ENCODE measurements at regions not wholly inside any gene's neighbourhood (a gene's known extent, or its start where the extent isn't known, plus 50 kb on each side); places are given as distances from the start of the nearest gene placed in this dataset.
"Not testable (repeated sequence)": the region's sequence is repeated elsewhere in the genome, so short reads cannot be mapped to it uniquely, and the experiment has no call there.

GRCh38 chr17:77555121-77555591, 403.3 kb upstream of the TNRC6C start:
- no peaks in the 10 kb centered on the region for H3K9me3 ChIP-seq (ENCODE audit: control insufficient read depth, low read length, poor library complexity, severe bottlenecking)
- Mint-ChIP-seq H3K27me3 (peaks cover 27% of the 10 kb centered on the region), H3K4me3 (no peak overlapping the region), H3K36me3 (ENCODE audit: low read depth) (peaks cover 2% of the 10 kb centered on the region), H3K4me1 (peaks cover 4% of the 10 kb centered on the region), H3K27ac (no peak overlapping the region)
- DNase-seq (no peak), ATAC-seq (no peak)

- no peaks in the 10 kb centered on the region for H3K9me3 ChIP-seq (ENCODE audit: control insufficient read depth, low read length, poor library complexity, severe bottlenecking)
- no peak for DNase-seq
- no peak overlapping the region for H3K27ac Mint-ChIP-seq
- H3K36me3 Mint-ChIP-seq (ENCODE audit: low read depth): peaks cover 2% of the 10 kb centered on the region
- ATAC-seq: no peak
- no peak overlapping the region for H3K4me3 Mint-ChIP-seq
- H3K27me3 Mint-ChIP-seq: peaks cover 32% of the 10 kb centered on the region
- H3K4me1 Mint-ChIP-seq: peaks cover 4% of the 10 kb centered on the region
Measured at GRCh38 chr17:77555741-77556291, 402.7 kb upstream of the TNRC6C start.

- H3K27me3 Mint-ChIP-seq: peaks cover 32% of the 10 kb centered on the region
- H3K36me3 Mint-ChIP-seq (ENCODE audit: low read depth): peaks cover 2% of the 10 kb centered on the region
- no peak overlapping the region for H3K27ac Mint-ChIP-seq
- no peak overlapping the region for H3K4me3 Mint-ChIP-seq
- peaks cover 4% of the 10 kb centered on the region for H3K4me1 Mint-ChIP-seq
- ATAC-seq: no peak
- no peak for DNase-seq
- H3K9me3 ChIP-seq (ENCODE audit: control insufficient read depth, low read length, poor library complexity, severe bottlenecking): no peaks in the 10 kb centered on the region
Measured at GRCh38 chr17:77556383-77557061, 402.0 kb upstream of the TNRC6C start.

GRCh38 chr17:77558846-77559626, 399.5 kb upstream of the TNRC6C start:
- no peaks in the 10 kb centered on the region for H3K9me3 ChIP-seq (ENCODE audit: control insufficient read depth, low read length, poor library complexity, severe bottlenecking)
- Mint-ChIP-seq H3K27ac (no peak overlapping the region), H3K4me3 (no peak overlapping the region), H3K4me1 (peaks cover 4% of the 10 kb centered on the region), H3K36me3 (ENCODE audit: low read depth) (peaks cover 2% of the 10 kb centered on the region), H3K27me3 (peaks cover 32% of the 10 kb centered on the region)
- DNase-seq (no peak), ATAC-seq (no peak)

GRCh38 chr17:77560381-77560780, 398.1 kb upstream of the TNRC6C start:
- no peak overlapping the region for H3K4me3 Mint-ChIP-seq
- peaks cover 4% of the 10 kb centered on the region for H3K4me1 Mint-ChIP-seq

GRCh38 chr17:77560841-77561240, 397.7 kb upstream of the TNRC6C start:
- H3K36me3 Mint-ChIP-seq (ENCODE audit: low read depth): peaks cover 2% of the 10 kb centered on the region
- no peak overlapping the region for H3K4me3 Mint-ChIP-seq
- DNase-seq (no peak), ATAC-seq (no peak)
- peaks cover 4% of the 10 kb centered on the region for H3K4me1 Mint-ChIP-seq
- no peak overlapping the region for H3K27ac Mint-ChIP-seq
- H3K27me3 Mint-ChIP-seq: peaks cover 40% of the 10 kb centered on the region
- no peaks in the 10 kb centered on the region for H3K9me3 ChIP-seq (ENCODE audit: control insufficient read depth, low read length, poor library complexity, severe bottlenecking)

More at GRCh38 chr17:77560381-77560780, 398.1 kb upstream of the TNRC6C start:
- Mint-ChIP-seq H3K36me3 (ENCODE audit: low read depth) (peaks cover 2% of the 10 kb centered on the region), H3K27me3 (peaks cover 37% of the 10 kb centered on the region), H3K27ac (no peak overlapping the region)
- DNase-seq (no peak), ATAC-seq (no peak)
- H3K9me3 ChIP-seq (ENCODE audit: control insufficient read depth, low read length, poor library complexity, severe bottlenecking): no peaks in the 10 kb centered on the region

GRCh38 chr17:77562361-77562760, 396.1 kb upstream of the TNRC6C start:
- H3K4me1 Mint-ChIP-seq; H3K27ac Mint-ChIP-seq; H3K9me3 ChIP-seq (ENCODE audit: control insufficient read depth, low read length, poor library complexity, severe bottlenecking); DNase-seq; H3K4me3 Mint-ChIP-seq; ATAC-seq; H3K36me3 Mint-ChIP-seq (ENCODE audit: low read depth): not testable (repeated sequence)
- peaks cover 36% of the 10 kb centered on the region for H3K27me3 Mint-ChIP-seq

- ATAC-seq (no peak), DNase-seq (no peak)
- H3K27ac Mint-ChIP-seq: no peak overlapping the region
- H3K36me3 Mint-ChIP-seq (ENCODE audit: low read depth): peaks cover 4% of the 10 kb centered on the region
- H3K9me3 ChIP-seq (ENCODE audit: control insufficient read depth, low read length, poor library complexity, severe bottlenecking): no peaks in the 10 kb centered on the region
- H3K27me3 Mint-ChIP-seq: peaks cover 29% of the 10 kb centered on the region
- peaks cover 6% of the 10 kb centered on the region for H3K4me1 Mint-ChIP-seq
- no peak overlapping the region for H3K4me3 Mint-ChIP-seq
Measured at GRCh38 chr17:77563439-77564102, 394.9 kb upstream of the TNRC6C start.

- Mint-ChIP-seq H3K27me3 (peaks cover 31% of the 10 kb centered on the region), H3K4me1 (peaks cover 6% of the 10 kb centered on the region), H3K36me3 (ENCODE audit: low read depth) (peaks cover 4% of the 10 kb centered on the region), H3K27ac (no peak overlapping the region), H3K4me3 (no peak overlapping the region)
- ATAC-seq: no peak
- no peak for DNase-seq
- H3K9me3 ChIP-seq (ENCODE audit: control insufficient read depth, low read length, poor library complexity, severe bottlenecking): no peaks in the 10 kb centered on the region
Measured at GRCh38 chr17:77564278-77564920, 394.1 kb upstream of the TNRC6C start.

GRCh38 chr17:77565166-77565565, 393.3 kb upstream of the TNRC6C start:
- no peak overlapping the region for H3K4me3 Mint-ChIP-seq
- H3K4me1 Mint-ChIP-seq: peaks cover 2% of the 10 kb centered on the region
- H3K36me3 Mint-ChIP-seq (ENCODE audit: low read depth): peaks cover 2% of the 10 kb centered on the region
- DNase-seq (no peak), ATAC-seq (no peak)
- H3K9me3 ChIP-seq (ENCODE audit: control insufficient read depth, low read length, poor library complexity, severe bottlenecking): no peaks in the 10 kb centered on the region
- H3K27ac Mint-ChIP-seq: no peak overlapping the region
- peaks cover 23% of the 10 kb centered on the region for H3K27me3 Mint-ChIP-seq

- H3K27ac Mint-ChIP-seq: no peak overlapping the region
Measured at GRCh38 chr17:77566151-77566550, 392.4 kb upstream of the TNRC6C start.

GRCh38 chr17:77566566-77567138, 391.9 kb upstream of the TNRC6C start:
- Mint-ChIP-seq H3K4me3 (no peak overlapping the region), H3K27ac (no peak overlapping the region), H3K27me3 (peaks cover 22% of the 10 kb centered on the region), H3K36me3 (ENCODE audit: low read depth) (peaks cover 2% of the 10 kb centered on the region), H3K4me1 (peaks cover 6% of the 10 kb centered on the region)
- DNase-seq (no peak), ATAC-seq (no peak)
- H3K9me3 ChIP-seq (ENCODE audit: control insufficient read depth, low read length, poor library complexity, severe bottlenecking): no peaks in the 10 kb centered on the region

More at GRCh38 chr17:77566151-77566550, 392.4 kb upstream of the TNRC6C start:
- no peaks in the 10 kb centered on the region for H3K9me3 ChIP-seq (ENCODE audit: control insufficient read depth, low read length, poor library complexity, severe bottlenecking)
- Mint-ChIP-seq H3K4me3 (no peak overlapping the region), H3K36me3 (ENCODE audit: low read depth) (peaks cover 2% of the 10 kb centered on the region), H3K4me1 (peaks cover 2% of the 10 kb centered on the region), H3K27me3 (peaks cover 19% of the 10 kb centered on the region)
- ATAC-seq: no peak
- no peak for DNase-seq
